Endothelial cell of umbilical vein (primary cell): ENCODE measurements at regions not wholly inside any gene's neighbourhood (a gene's known extent, or its start where the extent isn't known, plus 50 kb on each side); places are given as distances from the start of the nearest gene placed in this dataset.

ENCODE experiments used
- BruUV-seq: library from RNA; stranded (reverse); fragments of 400-500 nt; replicated peaks from 2 replicates; lab custom pipeline; 2021; lab: Mats Ljungman, UMichigan
- CTCF ChIA-PET: fragments of 300-600, 350-600 bp; sonication (Branson Sonifier 250); formaldehyde crosslinking; loops from one replicate; lab custom pipeline; 2021; ENCODE audit warnings: antibody characterized with exemption, inconsistent platforms; lab: Charles Lee
- POLR2A ChIA-PET: fragments of 300-600, 350-600 bp; sonication (Branson Sonifier 250); formaldehyde crosslinking; loops from one replicate; lab custom pipeline; 2021; ENCODE audit warnings: antibody characterized with exemption, inconsistent platforms; lab: Charles Lee
- DNase-seq: peaks from one replicate; pipeline ENCODE4 v3.0.0-alpha.2; 2011; ENCODE audit warnings: low read depth, low spot score
- FAIRE-seq: peaks from 2 replicates; lab custom pipeline; 2011; peaks lifted over from hg19 to GRCh38; lab: Jason Lieb, UNC
- H2AFZ ChIP-seq: 2 replicates; pipeline ENCODE4 v1.6.0; 2012; ENCODE audit warnings: low read depth, low read length, control low read depth, inconsistent platforms
- H3K27ac ChIP-seq: 2 replicates; pipeline ENCODE4 v1.5.1; 2011; ENCODE audit warnings: low read depth, mild to moderate bottlenecking, control low read depth, low read length, moderate library complexity; ENCODE audit not compliant: insufficient read depth
- H3K27me3 ChIP-seq, 2 experiments: 2 replicates each; pipeline versions ENCODE4 v1.6.0 to v1.6.1; 2011; ENCODE audit warnings: low read length in 2 of 2, mixed read lengths in 1 of 2; ENCODE audit not compliant: control insufficient read depth in 2 of 2, insufficient read depth in 2 of 2
- H3K36me3 ChIP-seq, 2 experiments: 2 replicates in 1 of 2; 3 replicates in 1 of 2; pipeline ENCODE4 v1.5.1; 2011; ENCODE audit warnings: low read length in 2 of 2, mild to moderate bottlenecking in 1 of 2, moderate library complexity in 1 of 2; ENCODE audit not compliant: control insufficient read depth in 2 of 2, insufficient read depth in 2 of 2; ENCODE audit errors: extremely low read depth in 1 of 2
- H3K4me1 ChIP-seq: 3 replicates; pipeline ENCODE4 v1.5.1; 2011; ENCODE audit warnings: mild to moderate bottlenecking, low read length; ENCODE audit not compliant: control insufficient read depth, insufficient read depth; ENCODE audit errors: extremely low read depth
- H3K4me2 ChIP-seq: 2 replicates; pipeline ENCODE4 v1.6.1; 2011; ENCODE audit warnings: low read length, control low read depth, mixed read lengths; ENCODE audit not compliant: insufficient read depth
- H3K4me3 ChIP-seq, 3 experiments: fragments of 200-600 bp in 1 of 3; sonication (generic), shearing (Covaris generic) in 1 of 3; replicated peaks in 1 of 3; 2 replicates each; pipeline ENCODE4 v1.5.1; 2011 to 2016; ENCODE audit warnings: control low read depth in 3 of 3, low read length in 3 of 3, mild to moderate bottlenecking in 2 of 3, inconsistent platforms in 1 of 3, low read depth in 1 of 3, moderate library complexity in 1 of 3; ENCODE audit not compliant: insufficient read depth in 1 of 3
- H3K79me2 ChIP-seq: 2 replicates; pipeline ENCODE4 v1.6.0; 2012; ENCODE audit warnings: low read length, inconsistent platforms; ENCODE audit not compliant: control insufficient read depth, insufficient read depth
- H3K9ac ChIP-seq: replicated peaks from 2 replicates; pipeline ENCODE3; 2011; ENCODE audit warnings: low read length, control low read depth; ENCODE audit not compliant: insufficient read depth; ENCODE audit errors: extremely low read depth
- H3K9me1 ChIP-seq: replicated peaks from 3 replicates; pipeline ENCODE4 v1.6.0; 2011; ENCODE audit warnings: mild to moderate bottlenecking, low read length; ENCODE audit not compliant: control insufficient read depth, insufficient read depth; ENCODE audit errors: extremely low read depth
- H3K9me3 ChIP-seq: replicated peaks from 2 replicates; pipeline ENCODE4 v1.5.1; 2012; ENCODE audit warnings: low read length, inconsistent platforms; ENCODE audit not compliant: control insufficient read depth, insufficient read depth
- H4K20me1 ChIP-seq: replicated peaks from 2 replicates; pipeline ENCODE3; 2011; ENCODE audit warnings: mild to moderate bottlenecking, low read length; ENCODE audit not compliant: control insufficient read depth, insufficient read depth; ENCODE audit errors: extremely low read depth
- CTCF ChIP-seq, 2 donors: IDR thresholded peaks; 1 replicate in 1 of 2; 2 replicates in 1 of 2; pipeline ENCODE4 v1.5.1; 2011; ENCODE audit warnings: low read length in 2 of 2, mild to moderate bottlenecking in 2 of 2, moderate library complexity in 2 of 2, control low read depth in 1 of 2, inconsistent platforms in 1 of 2, low read depth in 1 of 2; ENCODE audit not compliant: insufficient read depth in 1 of 2; ENCODE audit errors: extremely low read depth in 1 of 2
- EZH2 ChIP-seq: IDR thresholded peaks from 2 replicates; pipeline ENCODE4 v1.6.1; 2012; ENCODE audit warnings: borderline replicate concordance, low read depth, mild to moderate bottlenecking, moderate library complexity, low read length, inconsistent platforms; ENCODE audit not compliant: severe bottlenecking
- FOS ChIP-seq: IDR thresholded peaks from 2 replicates; pipeline ENCODE4 v1.6.1; 2011; ENCODE audit warnings: mild to moderate bottlenecking, low read length, moderate library complexity, borderline replicate concordance; ENCODE audit not compliant: insufficient read depth
- GATA2 ChIP-seq: IDR thresholded peaks from 2 replicates; pipeline ENCODE4 v1.7.0; 2011; ENCODE audit warnings: low read depth, mild to moderate bottlenecking, moderate library complexity, mixed read lengths, low read length; ENCODE audit not compliant: insufficient read length, insufficient read depth
- JUN ChIP-seq: IDR thresholded peaks from 2 replicates; pipeline ENCODE4 v1.6.1; 2011; ENCODE audit warnings: borderline replicate concordance, low read depth; ENCODE audit not compliant: insufficient read length, insufficient read depth
- MYC ChIP-seq: IDR thresholded peaks from one replicate; pipeline ENCODE4 v1.6.1; 2011; ENCODE audit warnings: mild to moderate bottlenecking, low read depth, low read length
- POLR2A ChIP-seq: IDR thresholded peaks from 2 replicates; pipeline ENCODE4 v1.6.1; 2012; ENCODE audit warnings: low read depth, mild to moderate bottlenecking, control low read depth, low read length
- POLR2AphosphoS5 ChIP-seq: IDR thresholded peaks from 2 replicates; pipeline ENCODE4 v1.6.1; 2012; ENCODE audit warnings: low read depth, mild to moderate bottlenecking, control low read depth, low read length, moderate library complexity; ENCODE audit not compliant: insufficient read depth
- dilution Hi-C: fragments of 300-500 bp; cut with MboI; formaldehyde crosslinking; loops from one replicate; pipeline ENCODE4 v1.15.0; 2019; ENCODE audit warnings: low sequenced_read_pairs; ENCODE audit not compliant: extremely low pct_ligation_motif_present
- intact Hi-C: fragments of 100-400 bp; cut with micrococcal nuclease; formaldehyde crosslinking; loops from one replicate; pipeline ENCODE4 v1.10.0; 2022
- TF ChIP-seq, protein P1 (sequence below): IDR thresholded peaks from 2 replicates; pipeline ENCODE4 v1.6.1; 2011; ENCODE audit not compliant: insufficient read depth, insufficient read length

- FAIRE-seq, result no peak
- H3K4me3 ChIP-seq, result no peak overlapping the region
- H2AFZ ChIP-seq, result no peak overlapping the region
- H3K27ac ChIP-seq, result no peak overlapping the region
- H3K4me1 ChIP-seq, result no peaks in the 10 kb centered on the region
- no peaks in the 10 kb centered on the region for H3K36me3 ChIP-seq
- H4K20me1 ChIP-seq, result no peaks in the 10 kb centered on the region
- no peak for TF ChIP-seq GATA2
- TF ChIP-seq CTCF (IDR thresholded peaks at IDR 0.05; ENCODE audit: extremely low read depth in 1 of 2, insufficient read depth in 1 of 2, low read depth in 1 of 2, low read length in 2 of 2), result no peak
- TF ChIP-seq POLR2A, result no peak
- intact Hi-C loops (no loop called here), dilution Hi-C loops (no loop called here)
- no peaks in the 10 kb centered on the region for H3K27me3 ChIP-seq
- ChIA-PET POLR2A (no interaction called here), CTCF (no interaction called here)
- no peaks in the 10 kb centered on the region for H3K9me1 ChIP-seq
- no TSS peak for BruUV-seq
- no peak overlapping the region for H3K9ac ChIP-seq
- no peak for DNase-seq
- H3K9me3 ChIP-seq, result no peaks in the 10 kb centered on the region
- no peaks in the 10 kb centered on the region for H3K79me2 ChIP-seq
- no peak overlapping the region for H3K4me2 ChIP-seq
Measured at GRCh38 chr12:91320999-91321398, 138.4 kb upstream of the DCN start.

- FAIRE-seq (no peak), DNase-seq (no peak)
- Histone ChIP-seq H3K9ac (no peak overlapping the region), H3K36me3 (no peaks in the 10 kb centered on the region), H3K4me1 (no peaks in the 10 kb centered on the region), H4K20me1 (no peaks in the 10 kb centered on the region), H2AFZ (no peak overlapping the region), H3K27me3 (no peaks in the 10 kb centered on the region), H3K27ac (no peak overlapping the region), H3K9me3 (no peaks in the 10 kb centered on the region), H3K4me2 (no peak overlapping the region), H3K4me3 (no peak overlapping the region), H3K9me1 (no peaks in the 10 kb centered on the region), H3K79me2 (no peaks in the 10 kb centered on the region)
- TF ChIP-seq CTCF (IDR thresholded peaks at IDR 0.05; ENCODE audit: extremely low read depth in 1 of 2, insufficient read depth in 1 of 2, low read depth in 1 of 2, low read length in 2 of 2) (no peak), JUN (no peak), MYC (no peak), POLR2A (no peak), FOS (no peak), GATA2 (no peak), EZH2 (no peak), POLR2AphosphoS5 (no peak)
- TF ChIP-seq, protein P1, sequence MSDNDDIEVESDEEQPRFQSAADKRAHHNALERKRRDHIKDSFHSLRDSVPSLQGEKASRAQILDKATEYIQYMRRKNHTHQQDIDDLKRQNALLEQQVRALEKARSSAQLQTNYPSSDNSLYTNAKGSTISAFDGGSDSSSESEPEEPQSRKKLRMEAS, result no peak
- BruUV-seq, result no TSS peak
- dilution Hi-C loops, result no loop called here
- ChIA-PET POLR2A (no interaction called here), CTCF (interaction anchor here (0.7 to 2.3 kb wide), 3 partner anchors 8 to 210 kb away, joined by 3 to 19 read pairs (median 3); no protein-coding TSS in a partner anchor)
- intact Hi-C loops, result loop anchor here (5.0 kb wide), 1 partner anchor 317 kb away; the partner anchor contains the start of gene EPYC
Measured at GRCh38 chr12:91319071-91319760, 136.6 kb upstream of the DCN start.
